ENCODE measurements at regions not wholly inside any gene's neighbourhood (a gene's known extent, or its start where the extent isn't known, plus 50 kb on each side); places are given as distances from the start of the nearest gene placed in this dataset.

DNA sequence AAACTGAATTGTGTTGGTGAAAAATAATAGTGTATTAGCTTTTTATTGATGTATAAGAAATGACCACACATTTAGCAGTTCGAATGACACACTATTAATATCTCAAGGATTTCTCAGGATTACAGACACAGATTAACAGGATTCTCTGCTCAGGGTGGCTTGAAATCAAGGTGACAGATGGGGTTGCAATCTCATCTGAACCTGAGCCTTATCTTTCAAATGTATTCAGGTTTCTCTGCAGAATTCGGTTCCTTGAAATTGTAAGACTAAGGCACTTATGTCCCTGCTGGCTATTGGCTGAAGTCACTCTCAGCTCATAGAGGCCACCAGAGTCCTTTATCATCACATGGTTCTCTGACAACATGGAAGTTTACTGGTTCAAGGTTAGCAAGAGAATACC, 1780.1 kb downstream of the ARAP2 start:
- TF ChIP-seq, protein P1, sequence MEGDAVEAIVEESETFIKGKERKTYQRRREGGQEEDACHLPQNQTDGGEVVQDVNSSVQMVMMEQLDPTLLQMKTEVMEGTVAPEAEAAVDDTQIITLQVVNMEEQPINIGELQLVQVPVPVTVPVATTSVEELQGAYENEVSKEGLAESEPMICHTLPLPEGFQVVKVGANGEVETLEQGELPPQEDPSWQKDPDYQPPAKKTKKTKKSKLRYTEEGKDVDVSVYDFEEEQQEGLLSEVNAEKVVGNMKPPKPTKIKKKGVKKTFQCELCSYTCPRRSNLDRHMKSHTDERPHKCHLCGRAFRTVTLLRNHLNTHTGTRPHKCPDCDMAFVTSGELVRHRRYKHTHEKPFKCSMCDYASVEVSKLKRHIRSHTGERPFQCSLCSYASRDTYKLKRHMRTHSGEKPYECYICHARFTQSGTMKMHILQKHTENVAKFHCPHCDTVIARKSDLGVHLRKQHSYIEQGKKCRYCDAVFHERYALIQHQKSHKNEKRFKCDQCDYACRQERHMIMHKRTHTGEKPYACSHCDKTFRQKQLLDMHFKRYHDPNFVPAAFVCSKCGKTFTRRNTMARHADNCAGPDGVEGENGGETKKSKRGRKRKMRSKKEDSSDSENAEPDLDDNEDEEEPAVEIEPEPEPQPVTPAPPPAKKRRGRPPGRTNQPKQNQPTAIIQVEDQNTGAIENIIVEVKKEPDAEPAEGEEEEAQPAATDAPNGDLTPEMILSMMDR (IDR thresholded peaks at IDR 0.05) = no peak
- no peak for TF ChIP-seq ZFX (IDR thresholded peaks at IDR 0.05; ENCODE audit: borderline replicate concordance)

Measured in 22Rv1 (cell line).